Mucosa of rectum (tissue), 2 donors: ENCODE measurements at regions not wholly inside any gene's neighbourhood (a gene's known extent, or its start where the extent isn't known, plus 50 kb on each side); places are given as distances from the start of the nearest gene placed in this dataset.
"Not testable (repeated sequence)": the region's sequence is repeated elsewhere in the genome, so short reads cannot be mapped to it uniquely, and the experiment has no call there.

Source experiments
- H3K27ac ChIP-seq, 2 donors: one replicate each; pipeline ENCODE4 v1.7.0; 2013; ENCODE audit warnings: inconsistent platforms in 2 of 2, low read depth in 2 of 2, low read length in 2 of 2
- H3K27me3 ChIP-seq, 2 donors: one replicate each; pipeline ENCODE4 v1.7.0; 2013; ENCODE audit warnings: low read length in 2 of 2; ENCODE audit not compliant: control insufficient read depth in 2 of 2, insufficient read depth in 2 of 2
- H3K36me3 ChIP-seq, 2 donors: one replicate each; pipeline ENCODE4 v1.7.0; 2013; ENCODE audit warnings: low read length in 2 of 2; ENCODE audit not compliant: control insufficient read depth in 2 of 2, insufficient read depth in 2 of 2
- H3K4me1 ChIP-seq, 2 donors: one replicate each; pipeline ENCODE4 v1.7.0; 2013; ENCODE audit warnings: low read length in 2 of 2, mild to moderate bottlenecking in 1 of 2; ENCODE audit not compliant: control insufficient read depth in 2 of 2, insufficient read depth in 2 of 2
- H3K4me3 ChIP-seq, 2 donors: one replicate each; pipeline ENCODE4 v1.7.0; 2013; ENCODE audit warnings: low read length in 2 of 2
- H3K9ac ChIP-seq, 2 donors: one replicate each; pipeline ENCODE4 v1.7.0; 2013; ENCODE audit warnings: low read length in 2 of 2, low read depth in 1 of 2, mild to moderate bottlenecking in 1 of 2
- H3K9me3 ChIP-seq, 2 donors: one replicate each; pipeline ENCODE4 v1.7.0; 2013; ENCODE audit warnings: low read length in 2 of 2; ENCODE audit not compliant: control insufficient read depth in 2 of 2
- donor health status: healthy.
- donor health status: Normal muscosa, but diverticular disease.

GRCh38 chr6:85058806-85059205 is 294.4 kb upstream of the TBX18 start:
- Histone ChIP-seq H3K4me3 (no peak overlapping the region), H3K9me3 (no peaks in the 10 kb centered on the region), H3K27ac (no peak overlapping the region), H3K36me3 (no peaks in the 10 kb centered on the region), H3K9ac (no peak overlapping the region), H3K4me1 (no peaks in the 10 kb centered on the region), H3K27me3 (no peaks in the 10 kb centered on the region)

- H3K9ac ChIP-seq = no peak overlapping the region
- no peaks in the 10 kb centered on the region for H3K9me3 ChIP-seq
- no peaks in the 10 kb centered on the region for H3K36me3 ChIP-seq
- no peak overlapping the region for H3K4me3 ChIP-seq
- no peak overlapping the region for H3K27ac ChIP-seq
- H3K4me1 ChIP-seq = no peaks in the 10 kb centered on the region
- H3K27me3 ChIP-seq = no peaks in the 10 kb centered on the region
Observed at GRCh38 chr6:85050149-85050548, 285.8 kb upstream of the TBX18 start.

GRCh38 chr6:85049282-85049681 is 284.9 kb upstream of the TBX18 start:
- Histone ChIP-seq H3K4me1 (no peaks in the 10 kb centered on the region), H3K36me3 (no peaks in the 10 kb centered on the region), H3K27me3 (no peaks in the 10 kb centered on the region), H3K9ac (no peak overlapping the region), H3K27ac (no peak overlapping the region), H3K4me3 (no peak overlapping the region), H3K9me3 (no peaks in the 10 kb centered on the region)

- H3K27ac ChIP-seq = no peak overlapping the region
- H3K36me3 ChIP-seq = no peaks in the 10 kb centered on the region
- no peak overlapping the region for H3K4me3 ChIP-seq
Observed at GRCh38 chr6:85047818-85048217, 283.4 kb upstream of the TBX18 start.

GRCh38 chr6:85045767-85046166 is 281.4 kb upstream of the TBX18 start:
- not testable (repeated sequence) for H3K36me3 ChIP-seq, H3K9ac ChIP-seq, H3K9me3 ChIP-seq, H3K4me1 ChIP-seq, H3K27ac ChIP-seq, H3K27me3 ChIP-seq, H3K4me3 ChIP-seq

More at GRCh38 chr6:85047818-85048217, 283.4 kb upstream of the TBX18 start:
- H3K9ac ChIP-seq = no peak overlapping the region
- H3K4me1 ChIP-seq = no peaks in the 10 kb centered on the region
- no peaks in the 10 kb centered on the region for H3K9me3 ChIP-seq
- no peaks in the 10 kb centered on the region for H3K27me3 ChIP-seq

- Histone ChIP-seq H3K4me3 (no peak overlapping the region), H3K4me1 (no peaks in the 10 kb centered on the region), H3K9me3 (no peaks in the 10 kb centered on the region), H3K27me3 (no peaks in the 10 kb centered on the region), H3K27ac (no peak overlapping the region), H3K36me3 (no peaks in the 10 kb centered on the region), H3K9ac (no peak overlapping the region)
Observed at GRCh38 chr6:85044361-85044760, 280.0 kb upstream of the TBX18 start.

GRCh38 chr6:85041376-85041775 is 277.0 kb upstream of the TBX18 start:
- H3K36me3 ChIP-seq = no peaks in the 10 kb centered on the region
- H3K4me1 ChIP-seq = no peaks in the 10 kb centered on the region
- no peaks in the 10 kb centered on the region for H3K9me3 ChIP-seq
- H3K27me3 ChIP-seq = no peaks in the 10 kb centered on the region
- H3K9ac ChIP-seq = no peak overlapping the region
- no peak overlapping the region for H3K27ac ChIP-seq
- H3K4me3 ChIP-seq = no peak overlapping the region

- no peaks in the 10 kb centered on the region for H3K4me1 ChIP-seq
- H3K9me3 ChIP-seq = peaks cover 0 to 6% of the 10 kb centered on the region in 2 donors
Observed at GRCh38 chr6:85037221-85037620, 272.8 kb upstream of the TBX18 start.

GRCh38 chr6:85035766-85036165 is 271.4 kb upstream of the TBX18 start:
- Histone ChIP-seq H3K27me3 (no peaks in the 10 kb centered on the region), H3K9ac (no peak overlapping the region), H3K4me3 (no peak overlapping the region), H3K36me3 (no peaks in the 10 kb centered on the region), H3K27ac (no peak overlapping the region), H3K9me3 (peaks cover 0 to 6% of the 10 kb centered on the region in 2 donors), H3K4me1 (no peaks in the 10 kb centered on the region)

More at GRCh38 chr6:85037221-85037620, 272.8 kb upstream of the TBX18 start:
- Histone ChIP-seq H3K27me3 (no peaks in the 10 kb centered on the region), H3K27ac (no peak overlapping the region), H3K9ac (no peak overlapping the region), H3K4me3 (no peak overlapping the region), H3K36me3 (no peaks in the 10 kb centered on the region)

- no peak overlapping the region for H3K27ac ChIP-seq
Observed at GRCh38 chr6:85033547-85033946, 269.1 kb upstream of the TBX18 start.

GRCh38 chr6:85026021-85026420 is 261.6 kb upstream of the TBX18 start:
- H3K9ac ChIP-seq = no peak overlapping the region
- no peaks in the 10 kb centered on the region for H3K9me3 ChIP-seq
- no peaks in the 10 kb centered on the region for H3K4me1 ChIP-seq
- H3K36me3 ChIP-seq = no peaks in the 10 kb centered on the region
- H3K4me3 ChIP-seq = no peak overlapping the region
- no peak overlapping the region for H3K27ac ChIP-seq
- no peaks in the 10 kb centered on the region for H3K27me3 ChIP-seq

More at GRCh38 chr6:85033547-85033946, 269.1 kb upstream of the TBX18 start:
- Histone ChIP-seq H3K9ac (no peak overlapping the region), H3K9me3 (peaks cover 0 to 6% of the 10 kb centered on the region in 2 donors), H3K27me3 (no peaks in the 10 kb centered on the region), H3K36me3 (no peaks in the 10 kb centered on the region), H3K4me1 (no peaks in the 10 kb centered on the region), H3K4me3 (no peak overlapping the region)
